GM12878 (cell line): ENCODE measurements at regions not wholly inside any gene's neighbourhood (a gene's known extent, or its start where the extent isn't known, plus 50 kb on each side); places are given as distances from the start of the nearest gene placed in this dataset.

Source experiments
- ATF3 ChIP-seq: IDR thresholded peaks from 2 replicates; pipeline ENCODE4 v1.6.1; 2011; ENCODE audit warnings: low read depth, mild to moderate bottlenecking, low read length, moderate library complexity, borderline replicate concordance; ENCODE audit errors: extremely low read depth
- E2F8 ChIP-seq: fragments of 450-650 bp; IDR thresholded peaks from 2 replicates; pipeline ENCODE4 v1.6.1; 2018; ENCODE audit warnings: mild to moderate bottlenecking, low read depth, moderate library complexity; ENCODE audit not compliant: partially characterized antibody
- EZH2 ChIP-seq: IDR thresholded peaks from 2 replicates; pipeline ENCODE4 v1.6.1; 2012; ENCODE audit warnings: low read depth, mild to moderate bottlenecking, control low read depth, inconsistent platforms, low read length, borderline replicate concordance; ENCODE audit not compliant: control insufficient read depth
- HDAC6 ChIP-seq: fragments of 200-600 bp; sonication (generic); IDR thresholded peaks from one replicate; pipeline ENCODE4 v1.8.0; 2017; ENCODE audit warnings: antibody characterized with exemption; ENCODE audit not compliant: unreplicated experiment
- MTA2 ChIP-seq: fragments of 450-650 bp; IDR thresholded peaks from 2 replicates; pipeline ENCODE4 v1.6.1; 2016; ENCODE audit warnings: low read depth, mild to moderate bottlenecking, moderate library complexity
- MXI1 ChIP-seq: fragments of 150-350 bp; IDR thresholded peaks from 2 replicates; pipeline ENCODE4 v1.6.1; 2011; ENCODE audit warnings: low read depth, mild to moderate bottlenecking, inconsistent platforms, low read length, improper control_type of control experiment
- SRF ChIP-seq, 2 experiments: IDR thresholded peaks; 2 replicates each; pipeline ENCODE4 v1.6.1; 2011; ENCODE audit warnings: low read depth in 2 of 2, low read length in 2 of 2, mild to moderate bottlenecking in 1 of 2, moderate library complexity in 1 of 2
- ZBTB40 ChIP-seq: fragments of 450-650 bp; IDR thresholded peaks from 2 replicates; pipeline ENCODE4 v1.6.1; 2016; ENCODE audit warnings: mild to moderate bottlenecking, moderate library complexity, borderline replicate concordance

- no peak for TF ChIP-seq MXI1
- TF ChIP-seq SRF (IDR thresholded peaks at IDR 0.05; ENCODE audit: low read depth in 2 of 2, low read length in 2 of 2), result no peak
- no peak for TF ChIP-seq E2F8
- no peak for TF ChIP-seq HDAC6
- peak; percentile 68 for TF ChIP-seq MTA2
- no peak for TF ChIP-seq ATF3
- no peak for TF ChIP-seq ZBTB40
- TF ChIP-seq EZH2, result no peak
Measured at GRCh38 chr6:56381801-56382251, 134.4 kb upstream of the COL21A1 start (continued).
